Cardiac fibroblast (primary cell): ENCODE measurements at regions not wholly inside any gene's neighbourhood (a gene's known extent, or its start where the extent isn't known, plus 50 kb on each side); places are given as distances from the start of the nearest gene placed in this dataset.

ENCODE experiments used
- DNase-seq, 2 donors: peaks; one replicate each; pipeline versions ENCODE4 v3.0.0 to v3.0.0-alpha.2; 2010; ENCODE audit warnings: low read depth in 2 of 2
- H3K4me3 ChIP-seq, 2 donors: replicated peaks in 1 of 2; 1 replicate in 1 of 2; 2 replicates in 1 of 2; pipeline ENCODE4 v1.5.1; 2011; ENCODE audit warnings: low read depth in 2 of 2, low read length in 2 of 2, mild to moderate bottlenecking in 2 of 2, moderate library complexity in 1 of 2
- TF ChIP-seq, protein P1 (sequence below): IDR thresholded peaks from one replicate; pipeline ENCODE4 v1.5.1; 2011; ENCODE audit warnings: low read depth, mild to moderate bottlenecking, low read length, inconsistent platforms

GRCh38 chr3:194972641-194973040 is 287.0 kb downstream of the FAM43A start:
- TF ChIP-seq, protein P1, sequence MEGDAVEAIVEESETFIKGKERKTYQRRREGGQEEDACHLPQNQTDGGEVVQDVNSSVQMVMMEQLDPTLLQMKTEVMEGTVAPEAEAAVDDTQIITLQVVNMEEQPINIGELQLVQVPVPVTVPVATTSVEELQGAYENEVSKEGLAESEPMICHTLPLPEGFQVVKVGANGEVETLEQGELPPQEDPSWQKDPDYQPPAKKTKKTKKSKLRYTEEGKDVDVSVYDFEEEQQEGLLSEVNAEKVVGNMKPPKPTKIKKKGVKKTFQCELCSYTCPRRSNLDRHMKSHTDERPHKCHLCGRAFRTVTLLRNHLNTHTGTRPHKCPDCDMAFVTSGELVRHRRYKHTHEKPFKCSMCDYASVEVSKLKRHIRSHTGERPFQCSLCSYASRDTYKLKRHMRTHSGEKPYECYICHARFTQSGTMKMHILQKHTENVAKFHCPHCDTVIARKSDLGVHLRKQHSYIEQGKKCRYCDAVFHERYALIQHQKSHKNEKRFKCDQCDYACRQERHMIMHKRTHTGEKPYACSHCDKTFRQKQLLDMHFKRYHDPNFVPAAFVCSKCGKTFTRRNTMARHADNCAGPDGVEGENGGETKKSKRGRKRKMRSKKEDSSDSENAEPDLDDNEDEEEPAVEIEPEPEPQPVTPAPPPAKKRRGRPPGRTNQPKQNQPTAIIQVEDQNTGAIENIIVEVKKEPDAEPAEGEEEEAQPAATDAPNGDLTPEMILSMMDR = no peak
- DNase-seq = no peak
- H3K4me3 ChIP-seq = no peak overlapping the region

DNA sequence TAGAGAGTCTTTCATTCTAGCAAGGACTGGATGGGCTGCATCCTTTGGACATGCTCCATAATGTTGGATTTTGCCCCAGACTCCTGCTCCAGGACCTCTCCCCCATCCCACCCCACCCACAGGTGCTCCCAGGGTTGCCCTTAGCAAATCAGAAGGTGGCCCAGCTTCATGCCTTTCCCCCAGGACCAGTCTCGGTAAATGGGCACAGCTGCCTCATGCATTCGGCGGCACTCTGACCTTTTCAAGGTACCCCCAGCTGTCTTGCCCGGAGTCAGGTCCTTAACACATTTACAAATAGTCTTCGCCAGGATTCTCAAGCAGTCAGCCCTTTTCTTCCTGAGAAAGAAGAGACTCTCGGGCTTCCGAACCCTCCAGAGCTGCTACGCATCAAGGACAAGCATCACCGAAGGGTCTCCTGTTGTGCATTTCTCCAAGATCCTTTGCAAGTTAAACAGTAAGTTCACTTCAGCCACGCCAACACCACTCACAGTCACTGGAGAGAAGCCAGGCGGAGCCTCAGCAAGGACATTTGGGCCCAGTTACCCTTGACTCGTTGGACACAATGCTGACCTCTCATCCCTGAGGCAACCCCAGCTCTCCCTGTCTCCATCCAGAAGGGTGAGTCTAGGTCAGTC is 287.8 kb downstream of the FAM43A start:
- H3K4me3 ChIP-seq = no peak overlapping the region
- TF ChIP-seq, protein P1 = no peak
- DNase-seq = no peak

GRCh38 chr3:194974468-194975135 is 288.9 kb downstream of the FAM43A start:
- no peak overlapping the region for H3K4me3 ChIP-seq
- TF ChIP-seq, protein P1 = no peak
- DNase-seq = no peak

DNA sequence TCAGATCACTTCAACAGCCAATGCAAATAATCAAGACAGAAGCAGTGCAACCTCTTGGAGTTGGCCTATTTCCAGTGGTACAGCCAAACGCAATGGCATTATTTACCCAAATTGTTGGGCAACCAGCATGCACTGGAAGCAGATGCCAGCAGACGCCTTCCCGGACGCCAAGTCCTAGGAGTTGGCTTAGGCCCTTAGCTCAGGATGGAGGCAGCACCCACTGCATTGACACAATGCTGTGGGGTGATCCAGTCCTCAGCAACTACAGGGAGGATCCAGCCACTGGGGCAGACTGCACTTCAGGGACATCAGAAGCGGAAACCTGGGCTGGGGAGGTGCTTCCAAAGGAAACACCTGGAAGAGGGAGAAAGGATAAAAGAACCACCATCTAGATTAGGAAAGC is 290.4 kb downstream of the FAM43A start:
- TF ChIP-seq, protein P1 = no peak
- no peak for DNase-seq
- H3K4me3 ChIP-seq = no peak overlapping the region

- DNase-seq = no peak
- TF ChIP-seq, protein P1 = no peak
- no peak overlapping the region for H3K4me3 ChIP-seq
Measured at GRCh38 chr3:194976874-194977273, 291.2 kb downstream of the FAM43A start.

DNA sequence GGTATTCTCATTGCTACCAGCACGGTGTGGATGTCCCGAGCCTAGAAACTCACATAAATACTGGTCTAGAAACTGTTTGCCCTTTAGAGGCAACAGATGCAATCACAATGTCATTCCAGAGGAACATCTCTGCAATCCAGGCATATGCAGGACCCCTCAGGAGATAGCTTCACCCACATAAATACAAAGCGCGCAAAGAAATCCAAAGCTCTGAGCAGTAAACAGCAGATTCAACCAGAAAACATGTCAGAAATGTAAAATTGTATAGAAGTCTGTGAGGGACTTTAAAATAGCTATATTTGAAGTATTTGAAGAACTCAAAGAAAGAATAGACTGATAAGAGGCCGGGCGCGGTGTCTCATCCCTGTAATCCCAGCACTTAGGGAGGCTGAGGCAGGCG is 291.7 kb downstream of the FAM43A start:
- H3K4me3 ChIP-seq = no peak overlapping the region
- no peak for DNase-seq
- TF ChIP-seq, protein P1 = no peak
